ENCODE measurements at regions not wholly inside any gene's neighbourhood (a gene's known extent, or its start where the extent isn't known, plus 50 kb on each side); places are given as distances from the start of the nearest gene placed in this dataset.

- TF ChIP-seq, protein P1, sequence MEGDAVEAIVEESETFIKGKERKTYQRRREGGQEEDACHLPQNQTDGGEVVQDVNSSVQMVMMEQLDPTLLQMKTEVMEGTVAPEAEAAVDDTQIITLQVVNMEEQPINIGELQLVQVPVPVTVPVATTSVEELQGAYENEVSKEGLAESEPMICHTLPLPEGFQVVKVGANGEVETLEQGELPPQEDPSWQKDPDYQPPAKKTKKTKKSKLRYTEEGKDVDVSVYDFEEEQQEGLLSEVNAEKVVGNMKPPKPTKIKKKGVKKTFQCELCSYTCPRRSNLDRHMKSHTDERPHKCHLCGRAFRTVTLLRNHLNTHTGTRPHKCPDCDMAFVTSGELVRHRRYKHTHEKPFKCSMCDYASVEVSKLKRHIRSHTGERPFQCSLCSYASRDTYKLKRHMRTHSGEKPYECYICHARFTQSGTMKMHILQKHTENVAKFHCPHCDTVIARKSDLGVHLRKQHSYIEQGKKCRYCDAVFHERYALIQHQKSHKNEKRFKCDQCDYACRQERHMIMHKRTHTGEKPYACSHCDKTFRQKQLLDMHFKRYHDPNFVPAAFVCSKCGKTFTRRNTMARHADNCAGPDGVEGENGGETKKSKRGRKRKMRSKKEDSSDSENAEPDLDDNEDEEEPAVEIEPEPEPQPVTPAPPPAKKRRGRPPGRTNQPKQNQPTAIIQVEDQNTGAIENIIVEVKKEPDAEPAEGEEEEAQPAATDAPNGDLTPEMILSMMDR (IDR thresholded peaks at IDR 0.05) = no peak
- TF ChIP-seq SIN3A (IDR thresholded peaks at IDR 0.05; ENCODE audit: borderline replicate concordance, insufficient read depth, low read depth, low read length) = no peak
Measured at GRCh38 chr2:176390276-176391147, 121.3 kb downstream of the MTX2 start.
